Choroid plexus epithelial cell (primary cell): ENCODE measurements at regions not wholly inside any gene's neighbourhood (a gene's known extent, or its start where the extent isn't known, plus 50 kb on each side); places are given as distances from the start of the nearest gene placed in this dataset.

Experiments
- DNase-seq: peaks from one replicate; pipeline ENCODE4 v3.0.0-alpha.2; 2010; ENCODE audit warnings: low read depth
- H3K4me3 ChIP-seq: 2 replicates; pipeline ENCODE4 v1.5.1; 2011; ENCODE audit warnings: low read depth, mild to moderate bottlenecking, control low read depth, low read length, moderate library complexity
- TF ChIP-seq, protein P1 (sequence below): conservative IDR thresholded peaks from 2 replicates; pipeline ENCODE4 v1.5.1; 2011; ENCODE audit warnings: low read depth, mild to moderate bottlenecking, control low read depth, inconsistent platforms, low read length, moderate library complexity

DNA sequence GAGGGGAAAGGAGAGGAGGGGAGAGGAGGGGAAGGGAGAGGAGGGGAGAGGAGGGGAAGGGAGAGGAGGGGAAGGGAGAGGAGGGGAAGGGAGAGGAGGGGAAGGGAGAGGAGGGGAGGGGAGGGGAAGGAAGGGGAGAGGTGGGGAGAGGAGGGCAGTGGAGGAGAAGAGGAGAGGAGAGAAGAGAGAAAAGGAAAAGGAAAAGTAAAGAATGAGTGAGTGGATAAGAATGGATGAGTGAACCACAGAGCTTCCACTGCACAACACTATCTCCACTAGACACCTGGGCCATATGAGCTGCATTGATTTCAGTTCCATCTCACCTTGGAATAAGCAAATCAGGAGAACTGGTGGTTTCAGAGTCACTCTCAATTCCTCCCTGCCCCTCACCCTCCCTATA lies 204.1 kb upstream of the TOX3 start:
- no peak for DNase-seq
- TF ChIP-seq, protein P1, sequence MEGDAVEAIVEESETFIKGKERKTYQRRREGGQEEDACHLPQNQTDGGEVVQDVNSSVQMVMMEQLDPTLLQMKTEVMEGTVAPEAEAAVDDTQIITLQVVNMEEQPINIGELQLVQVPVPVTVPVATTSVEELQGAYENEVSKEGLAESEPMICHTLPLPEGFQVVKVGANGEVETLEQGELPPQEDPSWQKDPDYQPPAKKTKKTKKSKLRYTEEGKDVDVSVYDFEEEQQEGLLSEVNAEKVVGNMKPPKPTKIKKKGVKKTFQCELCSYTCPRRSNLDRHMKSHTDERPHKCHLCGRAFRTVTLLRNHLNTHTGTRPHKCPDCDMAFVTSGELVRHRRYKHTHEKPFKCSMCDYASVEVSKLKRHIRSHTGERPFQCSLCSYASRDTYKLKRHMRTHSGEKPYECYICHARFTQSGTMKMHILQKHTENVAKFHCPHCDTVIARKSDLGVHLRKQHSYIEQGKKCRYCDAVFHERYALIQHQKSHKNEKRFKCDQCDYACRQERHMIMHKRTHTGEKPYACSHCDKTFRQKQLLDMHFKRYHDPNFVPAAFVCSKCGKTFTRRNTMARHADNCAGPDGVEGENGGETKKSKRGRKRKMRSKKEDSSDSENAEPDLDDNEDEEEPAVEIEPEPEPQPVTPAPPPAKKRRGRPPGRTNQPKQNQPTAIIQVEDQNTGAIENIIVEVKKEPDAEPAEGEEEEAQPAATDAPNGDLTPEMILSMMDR, result no peak
- H3K4me3 ChIP-seq, result no peak overlapping the region

DNA sequence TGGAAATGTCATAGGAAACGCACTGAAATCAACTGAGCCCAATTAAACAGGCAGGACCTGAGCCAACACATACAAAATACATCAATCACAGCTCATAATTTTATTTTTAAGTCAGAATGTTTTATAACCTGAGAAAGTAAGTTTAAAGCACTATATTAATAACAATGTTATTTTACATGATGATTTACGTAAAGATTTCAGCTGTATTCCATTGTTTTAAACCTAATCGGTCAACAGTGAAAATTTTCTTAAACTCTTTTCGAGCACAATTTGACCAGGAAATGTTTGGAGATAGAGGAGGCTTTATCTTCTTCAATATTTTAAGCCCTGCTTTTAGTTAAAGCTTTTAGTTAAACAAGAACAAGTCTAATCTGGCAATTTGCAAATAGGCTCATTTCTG lies 201.8 kb upstream of the TOX3 start:
- TF ChIP-seq, protein P1, result no peak
- H3K4me3 ChIP-seq, result no peak overlapping the region
- DNase-seq, result no peak

DNA sequence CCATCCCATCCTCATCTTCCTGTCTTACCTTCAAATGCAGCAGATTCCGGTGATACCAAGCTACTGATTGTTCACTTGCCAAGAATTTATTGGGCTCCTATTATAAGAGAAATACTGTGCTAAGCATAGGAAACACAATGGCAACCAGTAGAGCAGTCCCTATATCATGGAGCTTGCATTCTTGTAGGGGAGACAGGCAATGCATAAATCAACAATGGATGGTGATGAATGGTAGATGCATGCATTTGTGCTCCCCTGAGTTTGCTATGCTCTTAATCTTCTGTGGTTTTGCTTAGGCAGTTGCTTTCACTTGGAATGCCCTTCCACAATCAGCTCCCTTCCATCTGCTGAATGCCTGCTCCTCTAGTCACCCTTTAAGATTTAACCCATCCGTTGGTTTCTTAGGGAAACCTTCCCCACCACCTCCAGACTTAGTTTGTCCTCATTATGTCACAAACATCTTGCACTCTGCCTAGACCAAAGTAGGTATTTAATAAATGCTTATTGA lies 200.2 kb upstream of the TOX3 start:
- no peak for DNase-seq
- no peak overlapping the region for H3K4me3 ChIP-seq
- TF ChIP-seq, protein P1, result no peak

DNA sequence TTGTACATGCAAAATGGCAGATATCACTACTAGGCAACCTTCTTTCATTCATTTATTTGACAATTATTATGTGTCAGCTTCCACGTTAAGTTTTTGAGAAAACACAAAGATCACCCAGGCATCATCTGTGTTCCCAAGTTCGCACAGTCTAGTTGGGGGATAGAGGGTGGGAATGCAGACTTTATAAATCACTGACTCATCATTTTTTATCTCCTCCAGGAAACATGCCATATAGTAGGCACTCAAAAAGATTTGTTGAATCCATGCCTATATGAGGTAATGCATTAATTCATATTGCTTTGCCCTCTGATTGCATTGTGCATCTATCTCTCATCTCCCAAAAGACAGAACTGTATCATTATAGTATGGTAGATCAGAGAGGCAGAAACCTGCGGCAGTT lies 196.8 kb upstream of the TOX3 start:
- H3K4me3 ChIP-seq, result no peak overlapping the region
- no peak for DNase-seq
- TF ChIP-seq, protein P1, result no peak

DNA sequence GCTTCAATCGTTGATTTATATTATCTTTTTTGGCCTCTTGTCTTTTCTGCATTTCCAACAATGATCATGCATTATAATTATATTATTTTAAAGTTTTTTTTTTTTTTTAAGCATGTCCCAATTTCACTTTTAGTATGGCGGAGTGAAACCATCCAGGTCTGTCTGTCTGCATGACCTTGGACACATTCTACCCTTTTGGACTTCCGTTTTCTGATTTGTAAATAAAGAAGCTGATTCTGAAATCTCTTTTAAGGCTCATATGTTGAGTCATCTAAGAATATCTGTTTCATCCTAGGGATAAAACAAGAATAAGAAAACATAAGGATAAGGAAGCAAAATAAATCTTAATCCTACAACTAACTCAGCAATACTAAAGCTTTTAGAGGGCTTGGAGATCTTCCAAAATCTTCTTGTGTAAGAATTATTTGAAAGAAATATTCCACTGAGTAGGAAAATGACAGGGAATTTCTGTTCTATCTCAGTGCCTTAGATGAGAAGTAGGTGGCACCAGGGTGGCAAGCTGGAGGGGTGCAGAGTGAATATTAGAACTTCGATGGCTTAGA lies 195.7 kb upstream of the TOX3 start:
- TF ChIP-seq, protein P1, result no peak
- no peak for DNase-seq
- no peak overlapping the region for H3K4me3 ChIP-seq

DNA sequence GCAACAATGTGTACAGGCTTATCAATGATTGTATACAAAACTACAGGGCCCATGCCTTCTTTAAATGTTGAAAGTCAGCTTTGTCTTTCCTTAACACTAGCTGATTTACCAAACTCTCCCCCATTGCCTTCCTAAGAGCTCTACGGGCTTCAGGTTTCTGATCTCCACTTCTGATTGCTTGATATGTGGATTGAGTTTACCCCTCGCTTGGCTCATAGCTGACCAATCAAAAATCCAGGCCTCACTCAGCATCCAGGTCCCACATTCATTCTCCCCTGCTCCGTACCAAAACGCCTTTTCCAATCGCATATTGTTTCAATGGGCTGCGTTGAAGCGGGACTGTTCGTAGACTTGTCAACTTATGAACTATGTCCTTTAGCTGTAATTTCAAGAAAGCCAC lies 195.1 kb upstream of the TOX3 start:
- TF ChIP-seq, protein P1, result no peak
- no peak overlapping the region for H3K4me3 ChIP-seq
- no peak for DNase-seq

DNA sequence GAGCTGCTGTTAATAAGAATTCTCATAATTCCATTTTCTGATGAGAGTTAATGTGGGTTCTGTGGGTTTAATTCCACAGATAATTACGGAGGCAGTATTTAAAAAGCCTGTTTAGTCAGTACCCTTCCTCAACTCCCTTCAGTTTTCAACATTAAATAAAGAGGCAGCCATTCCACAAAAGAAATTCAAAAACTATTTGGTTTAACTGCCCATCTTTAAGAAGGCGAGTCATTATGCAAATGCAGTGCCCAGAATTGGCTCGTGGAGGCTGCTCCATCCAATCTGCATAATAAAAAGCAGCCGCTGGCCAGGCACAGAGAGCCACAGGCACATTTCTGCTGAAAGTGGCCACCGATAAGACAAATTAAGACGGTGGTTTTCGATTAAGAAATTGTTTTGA lies 194.4 kb upstream of the TOX3 start:
- TF ChIP-seq, protein P1, result no peak
- H3K4me3 ChIP-seq, result no peak overlapping the region
- no peak for DNase-seq
